ENCODE measurements at regions not wholly inside any gene's neighbourhood (a gene's known extent, or its start where the extent isn't known, plus 50 kb on each side); places are given as distances from the start of the nearest gene placed in this dataset.
"Not testable (repeated sequence)": the region's sequence is repeated elsewhere in the genome, so short reads cannot be mapped to it uniquely, and the experiment has no call there.

GRCh38 chr9:88918537-88918936, 72.7 kb upstream of the S1PR3 start:
- DNase-seq (ENCODE audit: low read depth in 1 of 2, low spot score in 1 of 2) = not testable (repeated sequence)

- no peak for DNase-seq (ENCODE audit: low read depth in 1 of 2, low spot score in 1 of 2)
Measured at GRCh38 chr9:88920645-88921044, 70.6 kb upstream of the S1PR3 start.

GRCh38 chr9:88922091-88922490, 69.2 kb upstream of the S1PR3 start:
- DNase-seq (ENCODE audit: low read depth in 1 of 2, low spot score in 1 of 2) = peak in 1 of 2 donors; percentile 43

GRCh38 chr9:88923092-88923491, 68.2 kb upstream of the S1PR3 start:
- DNase-seq (ENCODE audit: low read depth in 1 of 2, low spot score in 1 of 2) = no peak

- no peak for DNase-seq (ENCODE audit: low read depth in 1 of 2, low spot score in 1 of 2)
Measured at GRCh38 chr9:88923653-88924288, 67.5 kb upstream of the S1PR3 start.

DNA sequence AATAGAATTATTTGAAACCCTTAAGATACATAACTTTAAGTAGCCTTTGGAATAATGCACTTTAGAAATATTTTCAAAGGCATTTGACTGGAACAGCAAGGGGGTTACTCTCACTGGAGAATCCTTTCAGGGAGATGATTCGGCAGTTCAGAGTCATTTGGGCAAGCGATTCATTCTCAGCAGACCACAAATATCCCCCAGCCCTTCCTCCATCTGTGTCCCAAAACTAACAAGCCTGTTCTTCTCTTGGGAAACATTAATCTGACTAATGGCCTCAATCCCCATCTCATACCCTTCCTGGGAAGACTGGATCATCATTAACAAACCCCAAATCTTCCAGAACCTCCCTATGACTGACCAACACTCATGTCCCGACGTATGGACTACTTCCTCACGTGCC, 65.8 kb upstream of the S1PR3 start:
- no peak for DNase-seq (ENCODE audit: low read depth in 1 of 2, low spot score in 1 of 2)

DNA sequence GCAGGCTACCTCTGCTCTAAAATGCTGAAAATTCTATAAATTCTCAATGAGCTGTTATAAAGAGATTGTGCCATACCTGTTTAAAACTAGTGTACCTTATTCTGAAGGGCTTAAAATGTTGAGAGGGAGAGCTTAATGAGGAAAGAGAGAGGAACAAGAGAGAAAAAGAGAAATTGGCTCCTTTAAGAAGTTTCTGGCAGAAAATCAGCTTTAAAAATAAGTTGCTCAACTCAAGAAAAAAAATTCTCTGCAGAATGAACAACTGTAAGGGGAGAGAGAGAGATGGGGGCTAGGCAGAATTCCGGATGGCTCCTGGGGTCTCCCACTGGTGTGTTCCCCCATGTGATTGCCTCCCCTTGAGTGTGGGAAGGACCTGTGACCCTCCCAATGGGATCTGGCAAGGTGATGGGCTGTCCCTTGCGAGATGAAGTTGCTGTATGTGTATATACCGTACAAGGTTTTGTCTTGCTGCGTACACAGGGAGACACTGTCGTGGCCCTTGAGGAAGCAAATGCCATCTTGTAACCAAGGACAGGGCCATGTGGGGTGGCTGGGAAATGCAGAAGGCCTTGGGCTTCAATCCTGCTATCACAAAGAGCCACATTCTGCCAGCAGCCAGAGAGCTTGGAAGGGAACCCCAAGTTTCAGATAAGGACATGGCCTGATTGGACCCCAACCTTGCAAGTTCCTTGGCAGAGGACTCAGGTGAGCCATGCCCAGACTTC, 64.3 kb upstream of the S1PR3 start:
- no peak for DNase-seq (ENCODE audit: low read depth in 1 of 2, low spot score in 1 of 2)

DNA sequence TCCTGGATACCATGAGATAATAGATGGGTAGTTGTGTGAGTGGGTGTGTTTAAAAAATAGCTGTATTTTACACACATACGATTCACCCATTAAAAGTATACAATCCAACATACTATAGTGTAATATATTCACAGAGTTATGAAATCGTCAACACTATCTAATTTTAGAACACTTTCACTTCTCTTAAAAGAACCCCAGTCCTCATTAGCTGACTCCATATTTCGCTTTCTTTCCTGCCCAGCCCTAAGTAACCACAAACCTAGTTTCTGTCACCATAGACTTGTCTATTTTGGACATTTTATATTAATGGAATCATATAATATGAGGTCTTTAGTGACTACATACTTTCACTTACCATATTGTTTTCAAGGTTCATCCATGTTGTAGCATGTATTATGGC, 63.8 kb upstream of the S1PR3 start:
- no peak for DNase-seq (ENCODE audit: low read depth in 1 of 2, low spot score in 1 of 2)

GRCh38 chr9:88930716-88931115, 60.6 kb upstream of the S1PR3 start:
- DNase-seq (ENCODE audit: low read depth in 1 of 2, low spot score in 1 of 2) = no peak

- no peak for DNase-seq (ENCODE audit: low read depth in 1 of 2, low spot score in 1 of 2)
Measured at GRCh38 chr9:88932766-88933165, 58.5 kb upstream of the S1PR3 start.

- no peak for DNase-seq (ENCODE audit: low read depth in 1 of 2, low spot score in 1 of 2)
Measured at GRCh38 chr9:88933607-88934379, 57.5 kb upstream of the S1PR3 start.

DNA sequence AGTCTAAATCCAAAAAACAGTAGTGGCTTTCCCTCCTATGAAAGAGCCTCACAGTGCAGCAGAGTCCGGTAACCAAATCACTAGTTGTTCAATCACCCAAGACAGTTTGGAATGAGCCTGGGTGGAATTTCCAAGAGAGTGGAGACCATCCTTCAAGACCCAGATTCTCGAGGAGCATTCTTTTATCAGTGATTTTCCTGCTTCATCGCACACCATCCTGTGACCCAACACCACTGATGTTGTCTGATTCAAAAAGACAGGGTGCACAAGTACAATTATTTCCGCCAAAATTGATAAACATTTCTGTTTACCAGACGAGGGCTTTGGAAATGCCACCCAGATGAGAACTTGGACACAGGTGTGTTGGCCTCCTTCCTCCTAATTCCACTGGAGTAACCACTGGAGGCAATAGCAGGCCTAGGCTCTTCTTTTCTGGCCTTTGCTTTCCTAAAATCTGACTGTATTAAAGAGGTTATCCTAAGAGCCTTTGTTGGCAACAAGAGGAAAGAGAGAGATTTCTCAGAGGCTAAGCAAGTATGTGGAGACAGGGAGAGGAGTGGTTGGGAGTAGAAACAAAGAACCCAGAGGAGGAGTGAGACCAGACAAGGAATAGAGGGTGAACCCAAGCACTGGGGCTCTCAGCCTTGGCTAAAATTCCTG, 56.3 kb upstream of the S1PR3 start:
- no peak for DNase-seq (ENCODE audit: low read depth in 1 of 2, low spot score in 1 of 2)

GRCh38 chr9:88936132-88936531, 55.1 kb upstream of the S1PR3 start:
- no peak for DNase-seq (ENCODE audit: low read depth in 1 of 2, low spot score in 1 of 2)

DNA sequence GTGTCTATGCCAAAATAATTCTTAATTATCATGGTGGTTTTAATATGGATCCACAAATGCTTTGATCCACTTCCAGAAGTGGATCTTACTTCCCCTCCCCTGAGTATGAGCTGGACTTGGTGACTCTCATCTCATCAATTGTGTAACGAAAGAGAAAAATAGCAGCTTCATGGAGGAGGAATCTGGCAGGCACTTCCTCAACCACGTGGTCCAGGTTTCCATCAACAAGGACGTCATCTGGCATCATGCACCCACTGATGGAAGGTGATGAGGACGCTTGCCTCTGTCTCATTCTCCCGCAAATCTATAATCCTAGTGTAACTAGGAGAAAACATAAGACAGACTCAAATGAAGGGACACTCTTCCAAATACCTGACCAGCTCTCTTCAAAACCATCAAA, 54.6 kb upstream of the S1PR3 start:
- DNase-seq (ENCODE audit: low read depth in 1 of 2, low spot score in 1 of 2) = no peak

DNA sequence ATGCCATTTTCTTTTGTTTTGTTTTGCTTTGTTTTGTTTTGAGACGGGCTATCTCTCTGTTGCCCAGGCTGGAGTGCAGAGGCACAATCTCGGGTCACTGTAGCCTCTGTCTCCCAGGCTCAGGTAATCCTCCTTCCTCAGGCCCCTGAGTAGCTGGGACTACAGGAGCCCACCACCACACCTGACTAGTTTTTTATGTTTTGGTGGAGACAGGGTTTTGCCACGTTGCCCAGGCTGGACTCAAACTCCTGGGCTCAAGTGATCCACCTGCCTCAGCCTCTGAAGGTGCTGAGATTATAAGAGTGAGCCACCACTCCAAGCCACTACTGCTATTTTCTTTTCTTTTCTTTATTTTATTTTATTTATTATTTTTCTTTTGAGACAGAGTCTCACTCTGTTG, 54.0 kb upstream of the S1PR3 start:
- DNase-seq (ENCODE audit: low read depth in 1 of 2, low spot score in 1 of 2) = no peak

DNA sequence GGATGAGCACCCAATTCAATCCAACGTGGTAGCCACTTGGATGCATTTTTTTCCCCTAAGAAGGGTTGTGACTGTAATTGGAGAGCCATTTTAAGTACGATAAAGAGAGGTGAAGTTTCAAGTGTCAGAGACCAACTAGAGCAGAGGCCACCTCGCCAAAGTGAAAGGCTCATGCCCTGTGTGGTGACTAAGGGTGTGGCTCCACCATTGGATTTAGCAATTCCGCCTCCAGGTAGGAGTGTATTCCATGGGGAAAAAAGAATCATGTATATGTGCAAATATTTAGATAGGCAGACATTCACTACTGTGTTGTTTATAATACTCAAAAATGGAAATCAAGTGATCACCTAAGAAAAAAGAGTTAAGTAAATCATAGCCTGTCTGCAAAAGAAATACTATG, 53.1 kb upstream of the S1PR3 start:
- DNase-seq (ENCODE audit: low read depth in 1 of 2, low spot score in 1 of 2) = no peak

All from activated CD4-positive, alpha-beta T cell treated with anti-CD3 and anti-CD28 coated beads, Interleukin-2, amount 50 U/mL, for 24 hours (primary cell).